ENCODE measurements at regions not wholly inside any gene's neighbourhood (a gene's known extent, or its start where the extent isn't known, plus 50 kb on each side); places are given as distances from the start of the nearest gene placed in this dataset.
A peak's percentile ranks its signal among the peaks of the same experiment; 100 is the strongest.

DNA sequence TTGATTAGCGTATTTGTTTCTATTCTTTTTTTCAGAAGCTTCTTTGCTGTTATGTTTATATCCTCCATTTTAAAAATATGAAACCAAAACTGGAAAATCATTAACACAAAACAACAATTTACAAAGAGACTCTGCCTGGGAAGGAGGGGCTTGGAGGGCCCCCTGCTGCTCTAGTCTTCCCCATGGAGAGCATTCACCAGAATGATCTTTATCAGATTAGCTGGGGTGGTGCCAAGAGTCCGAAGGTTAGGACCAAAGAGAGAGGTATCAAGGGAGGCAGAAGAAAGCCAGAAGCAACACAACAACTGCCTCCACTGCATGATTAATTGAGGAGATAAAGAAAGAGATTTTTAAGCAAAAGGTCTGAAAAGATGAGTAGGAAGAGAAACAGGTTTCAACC lies 218.6 kb downstream of the IRS1 start (continued):
- TF ChIP-seq CSRNP2 (CRISPR knock-in tag; conservative IDR thresholded peaks at IDR 0.05; ENCODE audit: low read depth) (no peak), MTF1 (CRISPR knock-in tag; IDR thresholded peaks at IDR 0.05) (no peak), ZNF546 (CRISPR knock-in tag; conservative IDR thresholded peaks at IDR 0.05) (no peak), ZNF256 (CRISPR knock-in tag; conservative IDR thresholded peaks at IDR 0.05) (no peak), RAD51 (IDR thresholded peaks at IDR 0.05; ENCODE audit: borderline replicate concordance) (no peak), TRAFD1 (CRISPR knock-in tag; IDR thresholded peaks at IDR 0.05; ENCODE audit: borderline replicate concordance) (no peak), PTBP1 (IDR thresholded peaks at IDR 0.05; ENCODE audit: low read depth, low read length, poor library complexity, severe bottlenecking) (no peak), ZGPAT (CRISPR knock-in tag; IDR thresholded peaks at IDR 0.05) (peak; percentile 64), NR3C1 (CRISPR knock-in tag; IDR thresholded peaks at IDR 0.05) (no peak), MATR3 (CRISPR knock-in tag; IDR thresholded peaks at IDR 0.05) (no peak), HMGA1 (CRISPR knock-in tag; conservative IDR thresholded peaks at IDR 0.05) (no peak), SIN3A (IDR thresholded peaks at IDR 0.05; ENCODE audit: borderline replicate concordance, low read depth, low read length) (no peak), POGZ (CRISPR knock-in tag; IDR thresholded peaks at IDR 0.05) (peak; percentile 90), ZNF879 (CRISPR knock-in tag; IDR thresholded peaks at IDR 0.05) (no peak), PAXIP1 (CRISPR knock-in tag; conservative IDR thresholded peaks at IDR 0.05) (peak; percentile 74), FOXC1 (CRISPR knock-in tag; IDR thresholded peaks at IDR 0.05; ENCODE audit: borderline replicate concordance) (no peak), ZSCAN9 (CRISPR knock-in tag; IDR thresholded peaks at IDR 0.05; ENCODE audit: borderline replicate concordance) (no peak), ZNF839 (CRISPR knock-in tag; IDR thresholded peaks at IDR 0.05; ENCODE audit: borderline replicate concordance) (no peak)
- TF ChIP-seq, protein P1, sequence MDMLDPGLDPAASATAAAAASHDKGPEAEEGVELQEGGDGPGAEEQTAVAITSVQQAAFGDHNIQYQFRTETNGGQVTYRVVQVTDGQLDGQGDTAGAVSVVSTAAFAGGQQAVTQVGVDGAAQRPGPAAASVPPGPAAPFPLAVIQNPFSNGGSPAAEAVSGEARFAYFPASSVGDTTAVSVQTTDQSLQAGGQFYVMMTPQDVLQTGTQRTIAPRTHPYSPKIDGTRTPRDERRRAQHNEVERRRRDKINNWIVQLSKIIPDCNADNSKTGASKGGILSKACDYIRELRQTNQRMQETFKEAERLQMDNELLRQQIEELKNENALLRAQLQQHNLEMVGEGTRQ (IDR thresholded peaks at IDR 0.05; ENCODE audit: low read depth, low read length) = no peak
- TF ChIP-seq, protein P1 (CRISPR knock-in tag; IDR thresholded peaks at IDR 0.05; ENCODE audit: borderline replicate concordance) = 0 out of 2 replicates have a peak, but pooled peaks have one; percentile 7
